Stimulated activated CD4-positive, alpha-beta T cell treated with anti-CD3 and anti-CD28 coated beads, TNF-alpha, amount 100 ng/mL, for 48 hours (primary cell): ENCODE measurements at regions not wholly inside any gene's neighbourhood (a gene's known extent, or its start where the extent isn't known, plus 50 kb on each side); places are given as distances from the start of the nearest gene placed in this dataset.
"Not testable (repeated sequence)": the region's sequence is repeated elsewhere in the genome, so short reads cannot be mapped to it uniquely, and the experiment has no call there.

Experiments used
- DNase-seq, 3 donors: peaks; one replicate each; pipeline ENCODE4 v3.0.0-alpha.2; 2020; ENCODE audit warnings: low read depth in 3 of 3

- no peak for DNase-seq
Observed at GRCh38 chr6:164378330-164378729, 931.1 kb downstream of the C6orf118 start.

GRCh38 chr6:164377348-164377918 is 932.0 kb downstream of the C6orf118 start:
- DNase-seq: no peak

- DNase-seq: no peak
Observed at GRCh38 chr6:164370773-164371172, 938.6 kb downstream of the C6orf118 start.

GRCh38 chr6:164359441-164359840 is 944.9 kb downstream of the QKI start:
- no peak for DNase-seq

- no peak for DNase-seq
Observed at GRCh38 chr6:164359036-164359435, 944.5 kb downstream of the QKI start.

- no peak for DNase-seq
Observed at GRCh38 chr6:164356814-164357213, 942.3 kb downstream of the QKI start.

GRCh38 chr6:164347455-164347854 is 932.9 kb downstream of the QKI start:
- no peak for DNase-seq

- DNase-seq: no peak
Observed at GRCh38 chr6:164346631-164347030, 932.1 kb downstream of the QKI start.

- no peak for DNase-seq
Observed at GRCh38 chr6:164345806-164346496, 931.4 kb downstream of the QKI start.

GRCh38 chr6:164345327-164345726 is 930.8 kb downstream of the QKI start:
- DNase-seq: no peak

GRCh38 chr6:164344801-164345291 is 930.3 kb downstream of the QKI start:
- no peak for DNase-seq

GRCh38 chr6:164339442-164339841 is 924.9 kb downstream of the QKI start:
- DNase-seq: not testable (repeated sequence)

- no peak for DNase-seq
Observed at GRCh38 chr6:164337925-164338397, 923.4 kb downstream of the QKI start.

- no peak for DNase-seq
Observed at GRCh38 chr6:164337024-164337924, 922.8 kb downstream of the QKI start.

- no peak for DNase-seq
Observed at GRCh38 chr6:164336455-164336854, 921.9 kb downstream of the QKI start.

GRCh38 chr6:164331026-164331425 is 916.5 kb downstream of the QKI start:
- no peak for DNase-seq

GRCh38 chr6:164325168-164325567 is 910.6 kb downstream of the QKI start:
- DNase-seq: no peak

- DNase-seq: no peak
Observed at GRCh38 chr6:164322533-164322932, 908.0 kb downstream of the QKI start.

GRCh38 chr6:164321297-164321696 is 906.8 kb downstream of the QKI start:
- no peak for DNase-seq

GRCh38 chr6:164315376-164315775 is 900.9 kb downstream of the QKI start:
- no peak for DNase-seq

- DNase-seq: no peak
Observed at GRCh38 chr6:164308339-164308738, 893.8 kb downstream of the QKI start.
